HG03025 (cell line): ENCODE measurements at regions not wholly inside any gene's neighbourhood (a gene's known extent, or its start where the extent isn't known, plus 50 kb on each side); places are given as distances from the start of the nearest gene placed in this dataset.

ENCODE experiments used
- ATAC-seq: cut with Tn5 transposase; IDR thresholded peaks from one replicate; pipeline ENCODE4 v1.9.1; 2021; ENCODE audit warnings: mild to moderate bottlenecking, moderate library complexity; ENCODE audit not compliant: unreplicated experiment, low FRiP score

- no peak for ATAC-seq
Measured at GRCh38 chr9:86734771-86735170, 212.5 kb downstream of the GAS1 start.

- no peak for ATAC-seq
Measured at GRCh38 chr9:86733929-86734328, 213.4 kb downstream of the GAS1 start.

DNA sequence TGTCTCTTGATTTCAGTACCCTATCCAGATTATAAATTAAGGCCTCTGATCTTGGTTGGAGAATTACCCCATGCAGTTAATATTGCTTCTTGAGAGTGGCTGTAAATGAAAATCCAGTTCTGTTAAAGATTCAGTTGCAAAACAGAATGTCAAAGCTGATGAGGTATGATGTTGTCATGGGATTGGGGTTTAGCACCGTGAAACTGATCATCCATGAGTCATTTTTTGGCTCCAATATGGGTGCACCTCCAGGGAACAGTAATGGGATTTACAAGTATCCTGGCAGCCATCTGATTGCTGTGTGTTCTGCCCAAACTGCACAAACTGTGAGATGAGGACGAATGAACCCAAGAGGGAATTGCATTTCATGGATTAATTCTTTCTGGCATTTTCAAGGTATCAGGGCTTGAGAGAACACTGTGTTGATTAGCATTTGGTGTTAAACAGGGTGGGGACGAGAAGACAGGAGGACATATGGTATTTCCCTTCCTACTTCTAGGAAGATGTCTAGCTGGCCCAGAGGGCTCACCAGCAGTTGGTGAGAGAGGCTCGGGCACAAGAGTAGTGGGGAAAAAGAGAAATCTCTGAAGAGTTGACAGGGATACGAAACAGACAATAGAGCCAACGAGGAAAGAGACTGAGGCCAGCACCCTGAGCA, 214.7 kb downstream of the GAS1 start:
- ATAC-seq, result no peak

DNA sequence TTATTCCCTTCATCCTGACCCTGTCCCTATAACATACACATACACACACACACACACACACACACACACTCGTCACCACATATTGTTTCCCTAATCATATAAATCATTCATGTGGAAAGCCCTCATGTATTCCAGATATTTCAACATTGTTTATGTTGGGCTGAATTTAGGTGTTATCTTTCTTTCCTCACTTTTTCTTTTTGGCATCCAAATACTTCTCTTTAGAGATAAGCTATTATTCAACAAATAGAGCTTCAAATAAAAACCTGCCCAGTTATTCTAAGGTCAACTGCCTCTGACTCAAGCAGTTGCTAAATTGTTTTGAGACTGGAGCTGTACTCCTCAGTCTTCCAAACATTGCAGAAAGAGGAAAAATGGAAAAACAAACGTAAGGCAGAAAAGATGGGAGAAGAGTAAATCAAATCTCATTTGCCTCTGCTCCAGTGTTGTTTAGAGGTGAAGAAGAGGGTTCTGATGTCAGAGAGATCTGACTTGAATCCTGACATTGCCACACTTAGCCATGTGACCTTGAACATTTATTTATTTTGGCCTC, 215.7 kb downstream of the GAS1 start:
- ATAC-seq, result no peak

- ATAC-seq, result no peak
Measured at GRCh38 chr9:86730163-86730928, 217.0 kb downstream of the GAS1 start.

GRCh38 chr9:86724529-86724928, 222.8 kb downstream of the GAS1 start:
- no peak for ATAC-seq

GRCh38 chr9:86723346-86723745, 224.0 kb downstream of the GAS1 start:
- ATAC-seq, result no peak

DNA sequence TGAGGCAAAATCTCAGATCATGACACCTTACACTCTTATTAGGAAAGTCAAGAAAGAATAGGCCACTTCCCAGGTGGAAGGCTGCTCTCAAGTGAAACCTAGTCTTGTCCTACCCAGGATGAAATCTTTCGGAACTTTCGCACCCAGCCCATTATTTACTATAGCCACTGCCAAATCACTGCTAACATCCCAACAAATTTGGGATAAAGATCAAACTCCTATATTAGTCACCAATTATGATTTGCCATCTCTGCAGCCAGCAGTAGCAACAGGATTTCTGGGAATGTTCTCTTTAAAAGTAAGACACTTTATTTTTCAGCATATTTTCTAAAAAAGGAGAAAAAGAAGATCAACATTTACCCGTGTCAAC, 224.6 kb downstream of the GAS1 start:
- no peak for ATAC-seq

DNA sequence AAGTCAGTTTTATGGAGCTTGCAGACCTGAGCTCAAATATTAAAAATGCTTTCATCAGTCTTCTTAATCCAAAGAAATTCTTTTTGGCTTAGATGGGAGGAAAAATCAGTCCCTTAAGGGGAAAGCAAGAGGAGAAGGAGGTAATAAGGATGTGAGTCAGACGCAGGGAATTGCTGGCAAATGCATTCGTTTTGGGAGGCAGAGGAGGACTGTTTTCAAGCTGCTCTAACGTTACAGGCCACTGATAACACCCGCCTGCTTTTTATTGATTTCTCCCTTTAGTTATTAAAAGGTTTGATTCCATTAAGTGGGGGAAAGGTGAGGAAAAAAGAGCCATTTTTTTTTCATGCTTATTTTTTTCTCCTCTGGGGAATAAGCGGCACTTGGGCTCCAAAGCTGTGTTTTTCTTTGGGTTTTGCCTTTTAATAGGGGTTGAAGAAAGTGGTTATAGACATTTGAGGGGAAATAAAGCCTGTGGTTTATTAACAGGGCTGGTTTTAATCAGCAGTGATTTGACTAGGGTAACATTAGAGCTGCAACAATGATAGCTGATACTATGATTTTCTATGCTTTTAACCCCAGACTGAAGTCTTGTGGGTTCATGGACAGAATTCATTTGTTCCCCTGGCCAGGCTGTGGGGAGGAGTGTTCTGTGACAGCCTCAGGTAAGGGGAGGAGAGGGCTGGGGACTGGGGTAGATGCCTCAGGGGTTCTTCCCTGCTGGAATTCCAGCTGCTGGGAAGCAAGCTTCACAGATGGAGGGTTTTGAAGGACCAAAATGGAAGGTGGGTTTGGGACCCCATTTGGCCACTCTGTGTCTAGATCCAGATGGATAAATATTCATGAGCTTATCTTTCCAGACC, 225.2 kb downstream of the GAS1 start:
- ATAC-seq, result no peak

DNA sequence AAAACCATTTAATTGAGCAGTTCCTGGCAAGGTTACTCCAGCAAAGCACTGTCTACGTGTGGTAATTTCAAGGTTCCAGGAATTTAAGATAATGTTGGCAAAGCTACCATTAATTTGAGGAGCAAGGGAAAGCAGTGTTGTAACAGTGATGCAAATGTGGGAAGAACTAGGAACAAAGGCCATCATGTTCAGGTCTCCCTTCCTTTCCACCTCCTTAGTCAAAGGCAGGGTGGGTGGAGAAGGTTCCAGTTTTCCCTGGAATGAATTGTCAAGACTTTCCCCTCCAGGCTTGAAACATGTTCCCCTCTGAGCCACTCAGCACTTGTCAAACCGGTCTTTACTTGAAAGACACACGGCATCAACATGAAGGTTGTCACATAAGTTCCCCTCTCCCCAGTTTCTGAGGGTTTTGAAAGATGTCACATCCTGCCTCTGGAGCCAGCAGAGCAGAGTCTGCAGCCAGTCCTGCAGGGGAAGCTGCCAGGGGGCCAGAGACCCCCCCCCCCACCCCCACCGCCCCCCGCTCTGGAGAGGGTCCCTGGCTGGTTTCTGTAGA, 226.0 kb downstream of the GAS1 start:
- ATAC-seq, result no peak

GRCh38 chr9:86720639-86721225, 226.6 kb downstream of the GAS1 start:
- no peak for ATAC-seq

- no peak for ATAC-seq
Measured at GRCh38 chr9:86718388-86719049, 228.8 kb downstream of the GAS1 start.

DNA sequence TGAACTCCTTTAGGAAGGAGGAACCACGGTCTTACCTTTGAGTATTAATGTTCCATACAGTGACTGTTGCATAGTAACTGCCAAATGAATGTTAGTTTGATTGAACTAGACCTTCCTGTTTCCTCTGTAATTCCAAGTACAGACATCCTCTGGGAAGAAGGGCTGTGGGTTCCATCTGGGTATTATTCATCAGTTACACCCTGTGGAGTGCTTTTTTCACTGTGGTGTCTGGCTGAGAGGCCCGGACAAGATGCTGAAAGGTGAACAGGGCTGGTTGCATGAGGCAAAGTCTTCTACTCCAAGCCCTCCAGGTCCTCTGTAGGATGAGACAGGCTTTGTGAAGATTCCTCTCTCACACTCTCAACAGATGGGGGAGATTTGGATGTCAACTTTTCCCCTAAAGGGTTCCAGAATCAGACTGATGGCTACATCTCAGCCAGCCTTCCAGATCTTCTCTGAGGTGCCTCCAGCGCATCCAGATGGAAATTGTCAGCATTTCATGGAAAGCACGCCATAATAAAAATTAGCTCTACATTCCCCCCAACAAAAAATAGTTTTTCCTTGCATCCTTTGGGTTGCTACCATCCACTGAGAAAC, 230.9 kb downstream of the GAS1 start:
- ATAC-seq, result no peak

- ATAC-seq, result no peak
Measured at GRCh38 chr9:86714999-86715398, 232.3 kb downstream of the GAS1 start.

GRCh38 chr9:86713970-86714369, 233.3 kb downstream of the GAS1 start:
- no peak for ATAC-seq

DNA sequence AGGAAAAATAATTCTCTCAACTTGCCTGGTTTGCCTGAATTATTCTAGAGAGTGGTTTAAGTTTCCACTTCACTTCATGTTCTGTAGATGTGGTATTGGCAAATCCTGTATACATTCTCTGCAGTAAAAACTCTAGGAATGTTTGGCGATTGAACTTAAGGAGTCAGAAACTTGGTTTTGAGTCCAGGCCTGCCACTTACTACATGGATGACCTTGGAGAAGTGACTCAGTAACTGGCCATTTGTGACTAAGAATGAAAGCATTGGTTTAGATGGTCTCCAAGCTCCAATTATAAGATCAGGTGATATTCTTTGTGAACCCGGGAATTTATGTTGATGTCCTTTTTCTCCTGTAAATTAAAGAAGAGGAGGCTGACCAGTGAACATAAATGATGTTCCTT, 233.8 kb downstream of the GAS1 start:
- no peak for ATAC-seq

- no peak for ATAC-seq
Measured at GRCh38 chr9:86708918-86709835, 238.1 kb downstream of the GAS1 start.

DNA sequence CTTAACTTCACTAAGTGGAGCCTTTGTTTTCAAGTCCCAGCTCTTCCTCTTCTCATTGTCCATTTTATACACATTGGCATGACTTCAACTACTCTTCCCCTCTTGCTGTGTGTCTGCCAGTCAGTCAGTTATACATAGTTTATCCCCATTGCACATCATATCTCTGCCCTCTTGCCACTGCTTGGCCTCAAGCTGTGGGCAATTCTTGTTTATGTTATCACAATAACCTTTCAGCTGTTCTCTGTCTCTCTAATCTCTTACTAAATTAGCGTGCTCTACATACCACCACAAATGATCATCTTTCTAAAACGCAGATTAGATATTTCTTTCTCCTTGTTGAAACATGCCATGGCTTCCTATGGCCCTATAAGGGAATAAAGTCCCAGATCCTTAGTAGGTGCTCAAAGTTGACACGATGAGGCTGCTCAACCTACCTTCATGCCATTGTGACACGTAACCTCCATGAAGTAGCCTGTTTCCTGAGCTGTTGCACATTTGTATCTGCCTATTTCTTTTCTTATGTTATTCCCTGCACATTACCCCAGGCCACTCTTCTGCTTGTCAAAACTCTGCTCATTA, 239.3 kb downstream of the GAS1 start:
- no peak for ATAC-seq
